Cardiac fibroblast (primary cell): ENCODE measurements at regions not wholly inside any gene's neighbourhood (a gene's known extent, or its start where the extent isn't known, plus 50 kb on each side); places are given as distances from the start of the nearest gene placed in this dataset.
A peak's percentile ranks its signal among the peaks of the same experiment; 100 is the strongest.

Experiments
- DNase-seq, 2 donors: peaks; one replicate each; pipeline versions ENCODE4 v3.0.0 to v3.0.0-alpha.2; 2010; ENCODE audit warnings: low read depth in 2 of 2
- H3K4me3 ChIP-seq, 2 donors: replicated peaks in 1 of 2; 1 replicate in 1 of 2; 2 replicates in 1 of 2; pipeline ENCODE4 v1.5.1; 2011; ENCODE audit warnings: low read depth in 2 of 2, low read length in 2 of 2, mild to moderate bottlenecking in 2 of 2, moderate library complexity in 1 of 2
- CTCF ChIP-seq: IDR thresholded peaks from one replicate; pipeline ENCODE4 v1.5.1; 2011; ENCODE audit warnings: low read depth, mild to moderate bottlenecking, low read length, inconsistent platforms

DNA sequence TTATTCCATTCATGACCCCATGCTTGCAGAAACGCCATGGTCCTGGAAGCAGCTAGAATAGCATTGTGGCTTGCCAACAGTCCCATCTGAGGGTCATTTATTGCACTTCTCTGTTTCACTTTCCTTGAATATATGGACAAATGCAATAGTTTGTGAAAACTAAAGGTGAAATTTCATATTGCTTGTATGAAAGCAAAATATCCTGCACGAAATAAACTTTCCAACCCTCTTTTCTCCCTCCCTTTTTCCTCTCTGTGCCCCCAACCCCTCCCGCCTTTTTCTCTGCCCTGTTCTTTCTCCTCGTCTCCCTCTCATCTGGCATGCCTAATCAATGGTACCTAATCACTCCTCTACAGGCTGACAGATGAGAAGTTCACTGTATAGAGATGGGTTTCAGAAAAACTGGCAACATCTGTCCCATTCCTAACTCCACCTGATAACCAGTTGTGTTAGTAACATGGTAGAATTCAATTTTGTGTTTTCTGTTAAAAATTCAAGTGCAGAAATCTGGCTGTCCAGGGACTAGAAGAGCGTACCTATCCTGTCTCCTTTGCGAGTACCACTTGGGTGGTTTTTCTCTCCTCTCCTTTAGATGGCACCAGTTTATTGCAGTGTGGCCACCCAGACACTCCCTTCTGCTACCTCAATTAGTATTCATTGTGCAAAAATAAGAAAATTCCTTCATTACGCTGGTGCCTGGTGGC lies 198.6 kb downstream of the FOXA2 start:
- DNase-seq = peak in 1 of 2 donors; percentile 43
- peak; percentile 5 for TF ChIP-seq CTCF
- H3K4me3 ChIP-seq = no peak overlapping the region

DNA sequence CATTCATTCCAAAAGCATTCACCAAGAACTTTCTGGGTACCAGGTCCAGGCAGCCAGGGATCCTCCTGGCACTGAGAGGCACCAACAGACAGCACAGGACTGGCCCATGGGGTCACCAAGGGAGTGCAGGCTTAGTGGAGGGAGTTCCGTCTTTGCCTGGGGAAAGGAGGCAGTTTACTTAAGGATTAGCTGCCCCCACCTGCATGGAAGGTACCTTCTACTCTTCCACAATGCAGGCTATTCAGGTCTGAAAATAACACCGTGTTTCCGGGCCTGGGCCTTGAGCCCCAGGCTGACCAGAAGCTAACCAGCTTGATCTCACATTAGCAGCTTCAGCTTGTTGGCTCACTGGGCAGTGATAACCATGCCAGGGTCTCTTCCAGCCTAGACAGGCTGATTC lies 199.4 kb downstream of the FOXA2 start:
- TF ChIP-seq CTCF = no peak
- DNase-seq = no peak
- no peak overlapping the region for H3K4me3 ChIP-seq

DNA sequence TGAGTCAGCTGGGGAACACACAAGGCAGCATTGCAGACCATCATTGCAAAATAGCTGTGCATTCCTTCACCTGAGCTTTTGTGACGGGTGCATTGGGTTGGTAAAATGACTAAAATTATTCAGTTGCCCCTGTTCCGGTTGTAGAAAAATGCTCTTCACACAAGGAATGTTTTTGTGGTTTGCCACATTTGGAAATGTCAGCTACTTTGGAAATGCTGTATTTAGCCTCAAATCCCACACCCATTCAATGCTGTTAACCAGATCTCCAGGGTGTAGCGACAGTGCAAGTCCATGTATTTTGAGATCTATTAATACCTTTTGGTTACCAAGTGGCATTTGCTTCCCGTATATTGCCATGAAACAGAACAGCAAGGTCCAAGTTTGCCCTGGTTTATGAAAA lies 201.2 kb downstream of the FOXA2 start:
- no peak for TF ChIP-seq CTCF
- DNase-seq = peak in 1 of 2 donors; percentile 48
- no peak overlapping the region for H3K4me3 ChIP-seq

- DNase-seq = peak in 1 of 2 donors; percentile 71
Observed at GRCh38 chr20:22382742-22383141, 201.6 kb downstream of the FOXA2 start.

DNA sequence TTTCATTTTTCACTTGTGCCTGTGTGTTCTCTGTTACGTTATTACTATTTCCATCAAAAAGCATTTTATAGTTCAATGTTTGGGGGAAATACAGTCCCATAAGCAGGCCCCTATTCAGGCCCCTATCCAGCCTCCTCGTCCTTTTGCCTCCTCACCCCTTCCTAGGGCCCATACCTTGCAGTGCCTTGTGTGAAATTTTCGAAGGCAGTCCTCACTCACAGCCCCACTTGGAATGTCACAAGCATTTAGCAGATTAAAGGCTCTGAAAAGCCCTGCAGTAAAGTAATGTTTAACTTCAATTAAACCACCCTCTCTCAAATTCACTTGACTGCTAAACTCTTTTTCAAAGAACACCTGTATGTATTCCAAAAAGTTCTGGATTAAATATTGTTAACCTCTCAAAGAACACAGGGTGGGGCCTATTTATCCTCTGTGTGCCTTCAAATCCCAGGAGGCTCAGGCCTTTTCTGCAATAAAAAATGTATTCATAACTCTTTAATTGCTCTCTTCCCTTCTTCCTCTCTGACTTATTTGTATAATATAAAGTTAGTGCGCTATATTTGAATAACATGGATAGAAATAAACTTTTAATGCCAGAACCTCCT lies 202.5 kb downstream of the FOXA2 start:
- TF ChIP-seq CTCF = no peak
- no peak for DNase-seq
- no peak overlapping the region for H3K4me3 ChIP-seq

More at GRCh38 chr20:22382742-22383141, 201.6 kb downstream of the FOXA2 start:
- H3K4me3 ChIP-seq = no peak overlapping the region
- TF ChIP-seq CTCF = no peak

DNA sequence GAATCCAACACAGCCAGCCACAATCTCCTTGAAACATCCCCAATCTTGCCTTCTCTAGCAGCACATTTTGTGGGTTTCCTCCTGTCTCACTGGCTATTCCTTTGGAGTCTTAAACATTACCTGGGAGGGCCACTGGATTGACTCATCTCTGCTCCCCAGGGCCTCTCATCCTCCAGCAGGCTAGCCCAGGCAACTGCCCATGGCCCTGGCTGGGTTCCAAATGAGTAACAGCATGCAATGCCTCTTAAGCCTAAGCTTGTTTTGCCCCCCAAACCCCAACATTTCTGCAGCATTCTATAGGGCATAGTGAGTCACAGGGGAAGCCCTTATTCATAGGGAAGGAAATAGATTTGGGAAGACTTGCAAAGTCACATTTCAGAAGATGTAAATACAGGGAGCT lies 204.9 kb downstream of the FOXA2 start:
- TF ChIP-seq CTCF = no peak
- H3K4me3 ChIP-seq = no peak overlapping the region
- peak in 1 of 2 donors; percentile 65 for DNase-seq
